ENCODE measurements at regions not wholly inside any gene's neighbourhood (a gene's known extent, or its start where the extent isn't known, plus 50 kb on each side); places are given as distances from the start of the nearest gene placed in this dataset.

- Histone ChIP-seq H3K36me3 (peaks cover 0 to 2% of the 10 kb centered on the region in 2 donors), H3K27ac (no peak overlapping the region), H3K27me3 (no peaks in the 10 kb centered on the region), H3K4me1 (no peaks in the 10 kb centered on the region), H3K4me3 (no peak overlapping the region), H3K9me3 (no peaks in the 10 kb centered on the region)
- intact Hi-C loops (cut with DNase I; ENCODE audit: low total_unique reads), result no loop called here
- DNase-seq, result no peak
- TF ChIP-seq, protein P1, sequence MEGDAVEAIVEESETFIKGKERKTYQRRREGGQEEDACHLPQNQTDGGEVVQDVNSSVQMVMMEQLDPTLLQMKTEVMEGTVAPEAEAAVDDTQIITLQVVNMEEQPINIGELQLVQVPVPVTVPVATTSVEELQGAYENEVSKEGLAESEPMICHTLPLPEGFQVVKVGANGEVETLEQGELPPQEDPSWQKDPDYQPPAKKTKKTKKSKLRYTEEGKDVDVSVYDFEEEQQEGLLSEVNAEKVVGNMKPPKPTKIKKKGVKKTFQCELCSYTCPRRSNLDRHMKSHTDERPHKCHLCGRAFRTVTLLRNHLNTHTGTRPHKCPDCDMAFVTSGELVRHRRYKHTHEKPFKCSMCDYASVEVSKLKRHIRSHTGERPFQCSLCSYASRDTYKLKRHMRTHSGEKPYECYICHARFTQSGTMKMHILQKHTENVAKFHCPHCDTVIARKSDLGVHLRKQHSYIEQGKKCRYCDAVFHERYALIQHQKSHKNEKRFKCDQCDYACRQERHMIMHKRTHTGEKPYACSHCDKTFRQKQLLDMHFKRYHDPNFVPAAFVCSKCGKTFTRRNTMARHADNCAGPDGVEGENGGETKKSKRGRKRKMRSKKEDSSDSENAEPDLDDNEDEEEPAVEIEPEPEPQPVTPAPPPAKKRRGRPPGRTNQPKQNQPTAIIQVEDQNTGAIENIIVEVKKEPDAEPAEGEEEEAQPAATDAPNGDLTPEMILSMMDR (IDR thresholded peaks at IDR 0.05), result no peak
- TF ChIP-seq POLR2A (IDR thresholded peaks at IDR 0.05), result no peak
Measured at GRCh38 chr5:17802256-17802655, 168.0 kb downstream of the TAF11L14 start.

GRCh38 chr5:17803971-17804370, 169.7 kb downstream of the TAF11L14 start:
- DNase-seq, result no peak
- intact Hi-C loops (cut with DNase I; ENCODE audit: low total_unique reads), result no loop called here
- Histone ChIP-seq H3K36me3 (peaks cover 0 to 2% of the 10 kb centered on the region in 2 donors), H3K9me3 (no peaks in the 10 kb centered on the region), H3K27me3 (no peaks in the 10 kb centered on the region), H3K27ac (no peak overlapping the region), H3K4me3 (no peak overlapping the region), H3K4me1 (no peaks in the 10 kb centered on the region)
- TF ChIP-seq, protein P1 (IDR thresholded peaks at IDR 0.05), result no peak
- no peak for TF ChIP-seq POLR2A (IDR thresholded peaks at IDR 0.05)

DNA sequence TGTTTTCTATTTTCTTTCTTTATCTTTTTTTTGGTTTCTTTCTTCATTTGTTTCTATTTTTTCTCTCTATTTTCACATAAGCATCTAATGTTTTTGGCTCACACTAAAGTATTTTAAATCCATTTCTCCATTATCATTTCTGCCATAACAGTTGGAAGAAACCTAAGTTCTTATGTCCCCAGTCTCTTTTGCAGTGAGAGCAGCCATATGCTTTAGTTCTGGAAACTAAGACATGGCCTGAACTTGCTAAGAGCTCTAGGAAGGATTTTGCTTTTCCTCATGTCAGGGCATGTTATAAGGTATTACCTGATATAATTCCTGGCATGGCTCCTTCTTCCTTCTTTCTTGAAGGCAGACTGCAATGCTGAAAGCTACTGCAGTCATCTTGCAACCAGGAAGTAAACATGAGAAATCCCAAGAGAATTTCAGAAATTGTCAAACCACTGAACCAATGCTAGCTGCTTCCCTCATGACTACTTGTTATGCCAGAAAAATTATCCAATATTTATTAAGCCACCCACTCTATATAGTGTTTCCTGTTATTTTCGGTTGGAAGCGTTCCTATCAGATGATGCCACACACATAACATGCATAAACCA, 171.1 kb downstream of the TAF11L14 start:
- DNase-seq, result no peak
- H3K4me1 ChIP-seq, result no peaks in the 10 kb centered on the region
- no peak overlapping the region for H3K27ac ChIP-seq
- H3K4me3 ChIP-seq, result no peak overlapping the region
- no peak for TF ChIP-seq POLR2A (IDR thresholded peaks at IDR 0.05)
- TF ChIP-seq, protein P1 (IDR thresholded peaks at IDR 0.05), result no peak
- no peaks in the 10 kb centered on the region for H3K27me3 ChIP-seq
- H3K9me3 ChIP-seq, result no peaks in the 10 kb centered on the region
- H3K36me3 ChIP-seq, result no peaks in the 10 kb centered on the region
- intact Hi-C loops (cut with DNase I; ENCODE audit: low total_unique reads), result no loop called here

GRCh38 chr5:17806818-17807468, 172.7 kb downstream of the TAF11L14 start:
- Histone ChIP-seq H3K36me3 (no peaks in the 10 kb centered on the region), H3K27me3 (no peaks in the 10 kb centered on the region), H3K4me3 (no peak overlapping the region), H3K9me3 (no peaks in the 10 kb centered on the region), H3K4me1 (no peaks in the 10 kb centered on the region), H3K27ac (no peak overlapping the region)
- intact Hi-C loops (cut with DNase I; ENCODE audit: low total_unique reads), result no loop called here
- DNase-seq, result no peak
- no peak for TF ChIP-seq POLR2A (IDR thresholded peaks at IDR 0.05)

DNA sequence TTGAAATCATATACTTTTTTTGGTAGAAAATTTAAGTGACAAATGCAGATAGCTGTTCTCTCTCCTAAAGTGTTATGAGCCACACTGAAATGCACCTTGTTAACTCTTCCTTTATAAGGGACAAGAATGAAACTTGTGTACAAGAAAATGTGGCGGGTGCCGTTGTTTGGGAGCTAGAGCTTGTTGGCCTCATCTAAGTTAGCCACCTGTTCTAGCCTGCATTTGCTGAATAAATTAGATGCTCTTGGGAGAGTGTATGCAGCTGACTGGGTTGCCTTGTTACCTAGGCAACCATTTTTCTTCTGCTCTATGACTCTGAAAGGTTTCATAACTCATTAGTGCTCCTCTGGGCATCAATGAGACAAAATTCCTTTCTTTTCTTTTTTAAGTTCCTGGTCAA, 174.3 kb downstream of the TAF11L14 start:
- no peak for TF ChIP-seq POLR2A (IDR thresholded peaks at IDR 0.05)
- TF ChIP-seq, protein P1 (IDR thresholded peaks at IDR 0.05), result no peak
- intact Hi-C loops (cut with DNase I; ENCODE audit: low total_unique reads), result no loop called here

More for the DNA sequence above, 174.3 kb downstream of the TAF11L14 start:
- Histone ChIP-seq H3K27me3 (no peaks in the 10 kb centered on the region), H3K36me3 (no peaks in the 10 kb centered on the region), H3K9me3 (no peaks in the 10 kb centered on the region), H3K4me1 (no peaks in the 10 kb centered on the region), H3K4me3 (no peak overlapping the region), H3K27ac (no peak overlapping the region)
- no peak for DNase-seq

Data from uterus (tissue), 3 donors.